K562 (cell line): ENCODE measurements at regions not wholly inside any gene's neighbourhood (a gene's known extent, or its start where the extent isn't known, plus 50 kb on each side); places are given as distances from the start of the nearest gene placed in this dataset.

Experiments
- ATAC-seq: fragments of 200-7000 bp; cut with Tn5 transposase; 3 replicates; pipeline ENCODE4 v1.9.1; 2020; ENCODE audit warnings: moderate library complexity
- BruUV-seq: library from RNA; stranded (reverse); fragments of 400-500 nt; replicated peaks from 2 replicates; lab custom pipeline; 2021; lab: Mats Ljungman, UMichigan
- CTCF ChIA-PET: fragments of 300-600 bp; formaldehyde crosslinking; extraction: SDS; loops from one replicate; lab custom pipeline; 2021; ENCODE audit warnings: low intra/inter-chr PET ratio; lab: Yijun Ruan, JAX
- POLR2A ChIA-PET: fragments of 300-600, 350-650 bp; sonication (Branson Sonifier 250); formaldehyde crosslinking; extraction: SDS; loops from one replicate; lab custom pipeline; 2021; ENCODE audit warnings: antibody characterized with exemption, inconsistent platforms; lab: Yijun Ruan, JAX
- DNase-seq, 4 experiments: peaks; one replicate each; pipeline versions ENCODE4 v3.0.0 to v3.0.0-alpha.2; 2011 to 2018; ENCODE audit warnings: low spot score in 3 of 4, mixed read lengths in 3 of 4; ENCODE audit errors: extremely low read depth in 1 of 4
- FAIRE-seq: peaks from 2 replicates; lab custom pipeline; 2011; peaks lifted over from hg19 to GRCh38; lab: Jason Lieb, UNC
- H2AFZ ChIP-seq: 2 replicates; pipeline ENCODE4 v1.6.0; 2011; ENCODE audit warnings: low read depth, low read length, control low read depth, inconsistent platforms
- H3K27ac ChIP-seq: fragments of 200-600 bp; 3 replicates; pipeline ENCODE4 v1.8.0; 2011; ENCODE audit warnings: low read depth, mild to moderate bottlenecking, control low read depth, inconsistent platforms, low read length, moderate library complexity, mixed read lengths; ENCODE audit errors: extremely low read depth
- H3K27me3 ChIP-seq, 2 experiments: fragments of 300-600 bp in 1 of 2; 2 replicates in 1 of 2; 3 replicates in 1 of 2; pipeline versions ENCODE4 v1.6.0 to v1.8.0; 2011; ENCODE audit warnings: inconsistent platforms in 2 of 2, low read length in 2 of 2, mild to moderate bottlenecking in 1 of 2, mixed read lengths in 1 of 2, moderate library complexity in 1 of 2; ENCODE audit not compliant: control insufficient read depth in 2 of 2, insufficient read depth in 2 of 2
- H3K36me3 ChIP-seq: fragments of 300-600 bp; 3 replicates; pipeline ENCODE4 v1.8.0; 2011; ENCODE audit warnings: mild to moderate bottlenecking, low read length, inconsistent platforms; ENCODE audit not compliant: control insufficient read depth, insufficient read depth
- H3K4me1 ChIP-seq, 2 experiments: fragments of 200-600 bp in 1 of 2; replicated peaks in 1 of 2; 2 replicates in 1 of 2; 3 replicates in 1 of 2; pipeline versions ENCODE4 v1.5.1 to v1.8.0; 2011; ENCODE audit warnings: inconsistent platforms in 2 of 2, low read length in 2 of 2, mild to moderate bottlenecking in 1 of 2, mixed read lengths in 1 of 2, moderate library complexity in 1 of 2; ENCODE audit not compliant: control insufficient read depth in 2 of 2, insufficient read depth in 2 of 2
- H3K4me2 ChIP-seq: 2 replicates; pipeline ENCODE4 v1.6.1; 2011; ENCODE audit warnings: low read length, control low read depth, inconsistent platforms, mixed read lengths; ENCODE audit not compliant: insufficient read depth
- H3K4me3 ChIP-seq: fragments of 200-600 bp; sonication (generic), shearing (Covaris generic); 2 replicates; pipeline ENCODE4 v1.5.1; 2016; ENCODE audit warnings: control low read depth, inconsistent platforms
- H3K79me2 ChIP-seq: fragments of 200-600 bp; 3 replicates; pipeline ENCODE4 v1.8.0; 2011; ENCODE audit warnings: low read length, inconsistent platforms; ENCODE audit not compliant: control insufficient read depth, insufficient read depth
- H3K9ac ChIP-seq, 2 experiments: 2 replicates each; pipeline versions ENCODE4 v1.6.0 to v1.6.1; 2011; ENCODE audit warnings: low read depth in 2 of 2, low read length in 2 of 2, control low read depth in 1 of 2, inconsistent platforms in 1 of 2, mild to moderate bottlenecking in 1 of 2, mixed read lengths in 1 of 2; ENCODE audit not compliant: insufficient read depth in 1 of 2
- H3K9me1 ChIP-seq: one replicate; pipeline ENCODE4 v1.6.0; 2011; ENCODE audit warnings: inconsistent platforms, mild to moderate bottlenecking, low read length, moderate library complexity; ENCODE audit not compliant: control insufficient read depth, insufficient read depth
- H3K9me3 ChIP-seq: replicated peaks from 2 replicates; pipeline ENCODE4 v1.5.1; 2011; ENCODE audit warnings: low read depth, low read length, inconsistent platforms; ENCODE audit not compliant: control insufficient read depth, insufficient read depth
- H4K20me1 ChIP-seq: replicated peaks from 2 replicates; pipeline ENCODE4 v1.6.1; 2011; ENCODE audit warnings: low read length, inconsistent platforms, mixed read lengths; ENCODE audit not compliant: control insufficient read depth, insufficient read depth
- BRD4 ChIP-seq: fragments of 200-600 bp; sonication (generic); IDR thresholded peaks from 2 replicates; pipeline ENCODE4 v1.6.1; 2017; ENCODE audit warnings: inconsistent platforms
- BRD9 ChIP-seq: fragments of 450-650 bp; IDR thresholded peaks from 2 replicates; pipeline ENCODE4 v1.6.1; 2018; ENCODE audit warnings: low read depth; ENCODE audit not compliant: partially characterized antibody
- JUND ChIP-seq, 2 experiments: IDR thresholded peaks; 2 replicates in 1 of 2; 3 replicates in 1 of 2; pipeline ENCODE4 v1.6.1; 2011; ENCODE audit warnings: borderline replicate concordance in 2 of 2, low read depth in 2 of 2, low read length in 2 of 2, improper control_type of control experiment in 1 of 2, missing biosample characterization in 1 of 2, missing genetic modification characterization in 1 of 2, missing genetic modification reagents in 1 of 2
- KDM4B ChIP-seq, 2 experiments: fragments of 450-650 bp in 1 of 2; sonication (generic) in 1 of 2; IDR thresholded peaks; 2 replicates each; pipeline ENCODE4 v1.6.1; 2016 to 2017; ENCODE audit warnings: borderline replicate concordance in 2 of 2, antibody characterized with exemption in 1 of 2, low read depth in 1 of 2, mild to moderate bottlenecking in 1 of 2
- MCM2 ChIP-seq: fragments of 450-650 bp; IDR thresholded peaks from 2 replicates; pipeline ENCODE4 v1.6.1; 2017; ENCODE audit warnings: low read depth, mild to moderate bottlenecking
- ZNF232 ChIP-seq: sonication (generic); formaldehyde crosslinking; IDR thresholded peaks from 2 replicates; pipeline ENCODE4 v1.8.0; 2022; ENCODE audit warnings: mild to moderate bottlenecking, missing genetic modification reagents
- ZNF785 ChIP-seq: fragments of 250-450 bp; sonication (Bioruptor Pico); IDR thresholded peaks from 2 replicates; pipeline ENCODE4 v1.4.0; 2020; ENCODE audit warnings: mild to moderate bottlenecking
- WGBS: fragments of 100-300 bp; shearing (Covaris generic); methylation state at CpG from one replicate; pipeline ENCODE4 v1.1.6; 2016; ENCODE audit warnings: low coverage, mixed read lengths; ENCODE audit not compliant: insufficient coverage; ENCODE audit errors: missing lambda C conversion rate; 5-methylcytosine and 5-hydroxymethylcytosine counted together
- in situ Hi-C: fragments of 300-500 bp; cut with MboI; formaldehyde crosslinking; loops from 4 replicates; pipeline ENCODE4 v1.15.0; 2018; ENCODE audit warnings: inconsistent platforms, mixed read lengths
- intact Hi-C: fragments of 100-400 bp; cut with micrococcal nuclease; formaldehyde crosslinking; loops from 2 replicates; pipeline ENCODE4 v1.14.2; 2022
- TF ChIP-seq, protein P1 (sequence below), 2 experiments: fragments of 150-350 bp in 1 of 2; IDR thresholded peaks; 2 replicates each; pipeline ENCODE4 v1.6.1; 2012 to 2016; ENCODE audit warnings: low read depth in 2 of 2, low read length in 2 of 2, mild to moderate bottlenecking in 1 of 2, moderate library complexity in 1 of 2

DNA sequence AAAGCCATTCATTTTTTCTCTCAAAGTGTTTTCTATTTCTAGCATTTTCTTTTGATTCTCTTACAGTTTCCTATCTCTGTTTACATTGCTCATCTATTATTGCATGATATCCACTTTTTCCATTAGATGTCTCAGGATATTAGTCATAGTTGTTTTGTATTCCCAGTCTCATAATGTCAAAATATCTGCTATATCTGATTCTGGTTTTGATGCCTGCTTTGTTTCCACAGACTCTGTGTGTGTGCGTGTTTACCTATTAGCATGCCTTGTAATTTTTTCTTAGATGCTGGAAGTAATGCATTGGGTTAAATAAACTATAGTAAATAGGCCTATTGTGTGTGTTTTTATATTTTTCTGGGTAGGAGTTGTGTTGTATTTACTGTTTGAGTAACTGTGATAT, 1126.3 kb downstream of the SORCS1 start:
- Histone ChIP-seq H3K9me3 (no peaks in the 10 kb centered on the region), H3K79me2 (no peaks in the 10 kb centered on the region), H3K36me3 (no peaks in the 10 kb centered on the region), H2AFZ (no peak overlapping the region), H3K4me1 (no peaks in the 10 kb centered on the region), H3K4me2 (no peak overlapping the region), H3K27me3 (no peaks in the 10 kb centered on the region), H4K20me1 (no peaks in the 10 kb centered on the region), H3K27ac (no peak overlapping the region), H3K4me3 (no peak overlapping the region), H3K9me1 (no peaks in the 10 kb centered on the region), H3K9ac (no peak overlapping the region)
- 0% methylated on average over 1 of the region's 1 CpG for WGBS
- in situ Hi-C loops (no loop called here), intact Hi-C loops (no loop called here)
- POLR2A ChIA-PET = no interaction called here
- FAIRE-seq (no peak), ATAC-seq (no peak), DNase-seq (no peak)
- CTCF ChIA-PET = no interaction called here
- BruUV-seq = no TSS peak
- TF ChIP-seq BRD4 (no peak), MCM2 (no peak), JUND (IDR thresholded peaks at IDR 0.05; ENCODE audit: borderline replicate concordance, low read depth, low read length) (no peak), JUND (tag; IDR thresholded peaks at IDR 0.05; ENCODE audit: borderline replicate concordance, low read depth, low read length) (no peak), KDM4B (IDR thresholded peaks at IDR 0.05; ENCODE audit: borderline replicate concordance in 2 of 2, low read depth in 1 of 2) (no peak), BRD9 (no peak), ZNF232 (CRISPR knock-in tag) (no peak), ZNF785 (CRISPR knock-in tag) (no peak)
- TF ChIP-seq, protein P1, sequence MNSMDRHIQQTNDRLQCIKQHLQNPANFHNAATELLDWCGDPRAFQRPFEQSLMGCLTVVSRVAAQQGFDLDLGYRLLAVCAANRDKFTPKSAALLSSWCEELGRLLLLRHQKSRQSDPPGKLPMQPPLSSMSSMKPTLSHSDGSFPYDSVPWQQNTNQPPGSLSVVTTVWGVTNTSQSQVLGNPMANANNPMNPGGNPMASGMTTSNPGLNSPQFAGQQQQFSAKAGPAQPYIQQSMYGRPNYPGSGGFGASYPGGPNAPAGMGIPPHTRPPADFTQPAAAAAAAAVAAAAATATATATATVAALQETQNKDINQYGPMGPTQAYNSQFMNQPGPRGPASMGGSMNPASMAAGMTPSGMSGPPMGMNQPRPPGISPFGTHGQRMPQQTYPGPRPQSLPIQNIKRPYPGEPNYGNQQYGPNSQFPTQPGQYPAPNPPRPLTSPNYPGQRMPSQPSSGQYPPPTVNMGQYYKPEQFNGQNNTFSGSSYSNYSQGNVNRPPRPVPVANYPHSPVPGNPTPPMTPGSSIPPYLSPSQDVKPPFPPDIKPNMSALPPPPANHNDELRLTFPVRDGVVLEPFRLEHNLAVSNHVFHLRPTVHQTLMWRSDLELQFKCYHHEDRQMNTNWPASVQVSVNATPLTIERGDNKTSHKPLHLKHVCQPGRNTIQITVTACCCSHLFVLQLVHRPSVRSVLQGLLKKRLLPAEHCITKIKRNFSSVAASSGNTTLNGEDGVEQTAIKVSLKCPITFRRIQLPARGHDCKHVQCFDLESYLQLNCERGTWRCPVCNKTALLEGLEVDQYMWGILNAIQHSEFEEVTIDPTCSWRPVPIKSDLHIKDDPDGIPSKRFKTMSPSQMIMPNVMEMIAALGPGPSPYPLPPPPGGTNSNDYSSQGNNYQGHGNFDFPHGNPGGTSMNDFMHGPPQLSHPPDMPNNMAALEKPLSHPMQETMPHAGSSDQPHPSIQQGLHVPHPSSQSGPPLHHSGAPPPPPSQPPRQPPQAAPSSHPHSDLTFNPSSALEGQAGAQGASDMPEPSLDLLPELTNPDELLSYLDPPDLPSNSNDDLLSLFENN (IDR thresholded peaks at IDR 0.05; ENCODE audit: low read depth in 2 of 2, low read length in 2 of 2) = no peak
